Esophagus muscularis mucosa (tissue), 3 donors: ENCODE measurements at regions not wholly inside any gene's neighbourhood (a gene's known extent, or its start where the extent isn't known, plus 50 kb on each side); places are given as distances from the start of the nearest gene placed in this dataset.

Source experiments
- CTCF ChIP-seq, 3 experiments: fragments of 200-600 bp in 2 of 3; fragments of 450-650 bp in 1 of 3; sonication (generic) in 2 of 3; IDR thresholded peaks; one replicate each; pipeline ENCODE4 v1.5.1; 2017 to 2019; ENCODE audit warnings: antibody characterized with exemption in 3 of 3, mild to moderate bottlenecking in 2 of 3, moderate library complexity in 1 of 3
- POLR2A ChIP-seq: fragments of 450-650 bp; IDR thresholded peaks from one replicate; pipeline ENCODE4 v1.6.1; 2017; ENCODE audit warnings: antibody characterized with exemption, moderate library complexity, mild to moderate bottlenecking, low read depth
- POLR2AphosphoS5 ChIP-seq, 2 donors: sonication (generic); formaldehyde crosslinking; IDR thresholded peaks; one replicate each; pipeline ENCODE4 v1.6.1; 2017; ENCODE audit warnings: antibody characterized with exemption in 2 of 2

- TF ChIP-seq POLR2A (no peak), CTCF (IDR thresholded peaks at IDR 0.05) (no peak), POLR2AphosphoS5 (IDR thresholded peaks at IDR 0.05) (no peak)
Measured at GRCh38 chr6:74018825-74019224, 322.8 kb downstream of the CD109 start.
